HFF-Myc (cell line): ENCODE measurements at regions not wholly inside any gene's neighbourhood (a gene's known extent, or its start where the extent isn't known, plus 50 kb on each side); places are given as distances from the start of the nearest gene placed in this dataset.

Source experiments
- DNase-seq: peaks from one replicate; pipeline ENCODE4 v3.0.0-alpha.2; 2011; ENCODE audit warnings: low read depth; ENCODE audit errors: extremely low read depth
- H3K4me3 ChIP-seq: replicated peaks from 2 replicates; pipeline ENCODE4 v1.5.1; 2011; ENCODE audit warnings: low read depth, mild to moderate bottlenecking, control low read depth, low read length
- CTCF ChIP-seq: IDR thresholded peaks from 2 replicates; pipeline ENCODE4 v1.5.1; 2012; ENCODE audit warnings: mild to moderate bottlenecking, low read depth, low read length, control low read depth; ENCODE audit errors: missing control alignments

DNA sequence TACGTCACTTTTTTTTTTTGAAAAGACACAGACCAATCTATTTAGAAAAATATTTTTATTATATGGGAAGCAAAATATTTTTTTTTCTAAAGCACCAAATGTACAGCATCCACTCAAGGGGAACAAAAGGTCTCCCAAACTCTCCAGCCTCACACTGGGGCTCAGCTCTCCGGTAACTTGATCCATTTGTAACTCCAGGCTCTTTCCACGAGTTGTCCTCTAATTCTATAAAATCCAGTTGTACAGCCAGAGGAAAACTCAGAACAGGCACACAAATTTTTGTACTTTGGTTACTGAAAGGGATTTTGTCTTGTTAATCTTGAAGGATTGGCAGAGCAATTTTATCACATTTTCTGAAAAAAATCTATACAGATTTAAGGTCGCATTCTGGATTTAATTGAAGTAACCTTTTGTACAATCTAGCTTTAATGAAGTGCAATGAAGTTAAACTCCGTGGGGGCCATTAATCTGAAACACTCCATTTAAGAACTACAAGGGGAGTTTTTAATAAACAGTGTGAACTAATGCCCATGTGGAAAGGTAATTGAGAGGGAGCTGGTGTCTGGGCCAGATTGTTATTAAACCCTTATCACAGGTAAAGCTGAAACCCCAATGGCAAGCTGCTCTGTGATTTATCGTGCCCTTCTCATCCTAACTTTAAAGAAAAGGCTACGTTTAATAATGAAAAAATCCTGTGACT is 161.2 kb upstream of the FRG1 start:
- H3K4me3 ChIP-seq = no peak overlapping the region
- no peak for TF ChIP-seq CTCF
- no peak for DNase-seq

DNA sequence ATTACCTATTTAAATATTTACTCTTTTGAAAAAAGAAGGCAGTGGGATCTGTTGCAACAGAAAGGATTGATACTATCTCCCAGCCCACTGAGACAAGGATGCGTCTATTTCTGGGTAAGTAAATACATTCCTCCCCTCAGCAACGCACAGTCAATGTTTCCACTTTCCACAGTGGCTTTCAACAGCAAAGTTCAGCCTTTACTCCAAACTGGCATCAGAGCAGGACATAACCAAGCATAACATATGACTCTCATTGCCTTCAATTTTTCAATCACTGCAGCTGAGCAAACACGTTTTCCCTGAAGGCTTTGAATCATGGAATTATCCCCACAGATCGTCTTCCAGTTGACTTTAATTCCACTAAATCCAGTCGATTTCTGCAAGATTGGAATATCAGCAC is 160.3 kb upstream of the FRG1 start:
- no peak for TF ChIP-seq CTCF
- no peak overlapping the region for H3K4me3 ChIP-seq
- no peak for DNase-seq

- no peak overlapping the region for H3K4me3 ChIP-seq
- no peak for TF ChIP-seq CTCF
- no peak for DNase-seq
Observed at GRCh38 chr4:189784651-189785050, 156.0 kb upstream of the FRG1 start.

DNA sequence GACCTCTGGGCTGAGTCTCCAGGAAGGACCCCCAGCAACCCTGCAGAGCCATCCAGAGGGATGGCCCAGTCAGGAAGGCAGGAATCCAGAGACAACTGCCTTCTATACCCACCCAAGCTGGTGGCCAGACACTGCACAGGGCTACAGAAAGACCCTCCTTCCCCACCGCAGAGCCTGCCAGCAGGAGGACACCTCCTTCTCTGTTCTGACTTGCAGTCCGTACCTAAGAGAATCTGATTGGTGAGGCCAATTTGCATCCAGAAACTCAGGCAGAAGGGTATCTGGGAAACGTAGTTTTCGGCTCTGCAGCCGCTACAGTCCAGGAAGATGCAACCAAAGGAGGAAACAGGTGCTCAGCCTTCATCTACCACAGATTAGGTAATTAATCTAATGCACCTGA is 155.4 kb upstream of the FRG1 start:
- H3K4me3 ChIP-seq = no peak overlapping the region
- no peak for TF ChIP-seq CTCF
- DNase-seq = no peak

DNA sequence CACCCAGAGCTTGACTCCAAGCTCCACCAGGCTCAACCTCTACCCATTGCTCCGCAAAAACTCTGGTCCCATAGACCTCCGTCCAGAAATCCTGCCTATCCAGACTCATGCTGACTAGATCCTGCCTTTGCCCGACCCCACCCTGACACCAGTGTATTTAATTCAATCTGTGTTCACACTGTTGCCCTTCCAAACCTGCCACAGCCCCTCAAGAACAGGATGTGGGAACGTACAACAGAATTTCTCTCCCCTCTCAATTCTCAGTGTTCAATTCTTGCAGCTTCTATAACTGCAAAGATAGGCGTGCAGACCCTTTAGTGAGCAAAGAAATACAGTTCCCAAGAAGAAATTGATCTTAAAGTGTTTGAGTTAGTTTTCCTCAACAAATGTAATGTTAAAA is 154.2 kb upstream of the FRG1 start:
- DNase-seq = no peak
- TF ChIP-seq CTCF = no peak
- H3K4me3 ChIP-seq = no peak overlapping the region

GRCh38 chr4:189787216-189788031 is 153.2 kb upstream of the FRG1 start:
- no peak overlapping the region for H3K4me3 ChIP-seq
- DNase-seq = no peak
- no peak for TF ChIP-seq CTCF
